Testis (tissue), 2 donors: ENCODE measurements at regions not wholly inside any gene's neighbourhood (a gene's known extent, or its start where the extent isn't known, plus 50 kb on each side); places are given as distances from the start of the nearest gene placed in this dataset.

Experiments
- POLR2A ChIP-seq: fragments of 450-650 bp; IDR thresholded peaks from one replicate; pipeline ENCODE4 v1.6.1; 2017; ENCODE audit warnings: antibody characterized with exemption, mild to moderate bottlenecking, moderate library complexity
- TF ChIP-seq, protein P1 (sequence below), 3 experiments: fragments of 450-650 bp in 2 of 3; fragments of 200-600 bp in 1 of 3; sonication (generic) in 1 of 3; IDR thresholded peaks; one replicate each; pipeline ENCODE4 v1.5.1; 2016 to 2019; ENCODE audit warnings: antibody characterized with exemption in 3 of 3, mild to moderate bottlenecking in 2 of 3, moderate library complexity in 1 of 3

GRCh38 chr1:177627148-177627910 lies 342.5 kb downstream of the SEC16B start:
- TF ChIP-seq, protein P1, sequence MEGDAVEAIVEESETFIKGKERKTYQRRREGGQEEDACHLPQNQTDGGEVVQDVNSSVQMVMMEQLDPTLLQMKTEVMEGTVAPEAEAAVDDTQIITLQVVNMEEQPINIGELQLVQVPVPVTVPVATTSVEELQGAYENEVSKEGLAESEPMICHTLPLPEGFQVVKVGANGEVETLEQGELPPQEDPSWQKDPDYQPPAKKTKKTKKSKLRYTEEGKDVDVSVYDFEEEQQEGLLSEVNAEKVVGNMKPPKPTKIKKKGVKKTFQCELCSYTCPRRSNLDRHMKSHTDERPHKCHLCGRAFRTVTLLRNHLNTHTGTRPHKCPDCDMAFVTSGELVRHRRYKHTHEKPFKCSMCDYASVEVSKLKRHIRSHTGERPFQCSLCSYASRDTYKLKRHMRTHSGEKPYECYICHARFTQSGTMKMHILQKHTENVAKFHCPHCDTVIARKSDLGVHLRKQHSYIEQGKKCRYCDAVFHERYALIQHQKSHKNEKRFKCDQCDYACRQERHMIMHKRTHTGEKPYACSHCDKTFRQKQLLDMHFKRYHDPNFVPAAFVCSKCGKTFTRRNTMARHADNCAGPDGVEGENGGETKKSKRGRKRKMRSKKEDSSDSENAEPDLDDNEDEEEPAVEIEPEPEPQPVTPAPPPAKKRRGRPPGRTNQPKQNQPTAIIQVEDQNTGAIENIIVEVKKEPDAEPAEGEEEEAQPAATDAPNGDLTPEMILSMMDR (IDR thresholded peaks at IDR 0.05) = no peak
- no peak for TF ChIP-seq POLR2A
